WERI-Rb-1 (cell line): ENCODE measurements at regions not wholly inside any gene's neighbourhood (a gene's known extent, or its start where the extent isn't known, plus 50 kb on each side); places are given as distances from the start of the nearest gene placed in this dataset.

Experiments
- DNase-seq: peaks from one replicate; pipeline ENCODE4 v3.0.0-alpha.2; 2020
- H3K27ac ChIP-seq: fragments of 250-450 bp; sonication (Bioruptor Pico); 2 replicates; pipeline ENCODE4 v1.5.1; 2020; ENCODE audit warnings: mild to moderate bottlenecking, moderate library complexity
- H3K27me3 ChIP-seq: fragments of 250-450 bp; sonication (Bioruptor Pico); 2 replicates; pipeline ENCODE4 v1.5.1; 2021; ENCODE audit warnings: mild to moderate bottlenecking, low read depth, moderate library complexity; ENCODE audit not compliant: insufficient read depth, severe bottlenecking
- H3K36me3 ChIP-seq: fragments of 250-450 bp; sonication (Bioruptor Pico); 2 replicates; pipeline ENCODE4 v1.5.1; 2020; ENCODE audit warnings: mild to moderate bottlenecking, moderate library complexity
- H3K4me3 ChIP-seq: 2 replicates; pipeline ENCODE4 v1.5.1; 2011; ENCODE audit warnings: low read depth, mild to moderate bottlenecking, control low read depth, low read length
- H3K9me3 ChIP-seq: fragments of 250-450 bp; sonication (Bioruptor Pico); 2 replicates; pipeline ENCODE4 v1.5.1; 2021; ENCODE audit warnings: mild to moderate bottlenecking, moderate library complexity; ENCODE audit not compliant: severe bottlenecking
- CTCF ChIP-seq: IDR thresholded peaks from 2 replicates; pipeline ENCODE4 v1.5.1; 2011; ENCODE audit warnings: low read depth, mild to moderate bottlenecking, control low read depth, inconsistent platforms, low read length

GRCh38 chr6:104013312-104013971, 846.3 kb downstream of the HACE1 start:
- DNase-seq, result no peak
- no peak for TF ChIP-seq CTCF
- no peak overlapping the region for H3K27ac ChIP-seq
- no peak overlapping the region for H3K4me3 ChIP-seq
- H3K27me3 ChIP-seq, result no peaks in the 10 kb centered on the region
- H3K9me3 ChIP-seq, result no peaks in the 10 kb centered on the region
- no peaks in the 10 kb centered on the region for H3K36me3 ChIP-seq

DNA sequence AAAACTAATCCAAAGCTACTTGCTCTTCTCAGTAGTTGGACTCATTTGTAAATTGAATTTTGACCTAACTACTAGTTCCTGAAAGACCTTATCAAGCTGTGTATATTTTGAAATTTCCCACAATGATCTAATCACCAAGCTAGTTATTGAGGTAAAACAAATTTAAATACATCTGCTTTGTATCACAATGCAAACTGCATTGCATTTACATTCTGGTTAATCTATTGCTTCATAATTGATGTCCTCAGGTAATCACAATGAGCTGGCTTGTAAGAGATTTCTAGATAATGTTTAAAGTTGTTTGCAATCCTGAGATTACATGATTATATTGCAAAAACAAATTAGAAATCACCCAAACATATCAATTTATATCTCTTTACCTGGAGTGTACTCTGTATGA, 848.8 kb downstream of the HACE1 start:
- TF ChIP-seq CTCF, result no peak
- Histone ChIP-seq H3K4me3 (no peak overlapping the region), H3K27ac (no peak overlapping the region), H3K27me3 (no peaks in the 10 kb centered on the region), H3K36me3 (no peaks in the 10 kb centered on the region), H3K9me3 (no peaks in the 10 kb centered on the region)
- DNase-seq, result no peak

DNA sequence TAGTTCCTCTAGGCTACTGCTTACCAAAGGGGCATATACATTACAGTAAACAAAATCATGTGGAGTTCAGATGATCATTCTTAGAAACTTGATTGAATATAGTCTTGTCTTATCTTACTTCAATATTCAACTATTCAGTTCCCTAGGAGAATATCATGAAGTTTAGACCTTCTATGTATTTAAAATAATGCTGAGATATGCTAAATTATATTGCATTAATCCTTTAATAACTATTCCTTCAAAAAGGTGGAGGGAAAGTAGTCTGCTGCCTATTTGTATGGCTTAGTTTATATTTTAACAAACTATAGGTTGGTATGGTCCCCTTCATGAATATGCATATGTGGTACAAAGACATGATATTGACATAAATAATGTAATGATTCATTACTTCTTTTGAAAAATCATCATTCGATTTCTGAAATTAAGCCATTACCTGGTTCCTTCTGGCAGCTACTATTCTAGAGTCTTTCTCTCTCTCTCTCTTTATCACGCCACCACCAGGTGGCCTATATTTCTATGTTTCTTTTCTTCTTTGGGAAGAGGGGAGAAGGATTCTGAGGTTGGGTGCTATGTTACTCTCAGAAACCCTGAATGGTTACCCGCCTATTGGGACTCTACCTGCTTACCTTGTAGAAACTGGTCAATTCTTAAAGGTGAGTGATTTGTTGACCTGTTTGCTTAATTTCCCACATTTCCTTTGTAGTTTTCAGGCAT, 855.8 kb downstream of the HACE1 start:
- no peak for DNase-seq
- H3K36me3 ChIP-seq, result no peaks in the 10 kb centered on the region
- no peaks in the 10 kb centered on the region for H3K27me3 ChIP-seq
- TF ChIP-seq CTCF, result no peak
- H3K27ac ChIP-seq, result no peak overlapping the region
- no peak overlapping the region for H3K4me3 ChIP-seq
- H3K9me3 ChIP-seq, result no peaks in the 10 kb centered on the region

DNA sequence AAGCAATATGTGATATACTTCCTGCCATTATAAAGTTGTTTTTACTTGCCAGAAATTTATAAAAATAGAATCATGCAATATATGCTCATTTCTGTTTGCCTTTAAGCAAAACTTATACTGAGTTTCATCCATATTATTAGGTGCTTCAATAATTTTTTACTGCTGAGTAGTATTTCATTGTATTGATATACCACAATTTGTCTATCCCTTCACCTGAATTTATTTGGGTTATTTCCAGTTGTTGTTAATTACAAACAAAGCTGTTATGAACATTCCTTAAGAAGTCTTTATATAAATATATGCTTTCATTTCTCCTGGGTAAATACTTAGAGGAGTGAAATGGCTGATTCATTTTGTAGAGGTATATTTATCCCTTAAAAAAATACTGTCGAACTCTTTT, 864.1 kb downstream of the HACE1 start:
- no peak for DNase-seq
- H3K4me3 ChIP-seq, result no peak overlapping the region
- H3K27ac ChIP-seq, result no peak overlapping the region
- H3K36me3 ChIP-seq, result no peaks in the 10 kb centered on the region
- TF ChIP-seq CTCF, result no peak
- H3K27me3 ChIP-seq, result no peaks in the 10 kb centered on the region
- H3K9me3 ChIP-seq, result no peaks in the 10 kb centered on the region

- DNase-seq, result no peak
- no peak overlapping the region for H3K27ac ChIP-seq
Observed at GRCh38 chr6:103983860-103984259, 875.9 kb downstream of the HACE1 start.

More at GRCh38 chr6:103983860-103984259, 875.9 kb downstream of the HACE1 start:
- Histone ChIP-seq H3K9me3 (no peaks in the 10 kb centered on the region), H3K4me3 (no peak overlapping the region), H3K27me3 (no peaks in the 10 kb centered on the region), H3K36me3 (no peaks in the 10 kb centered on the region)
- TF ChIP-seq CTCF, result no peak
